Neutrophil (primary cell): ENCODE measurements at regions not wholly inside any gene's neighbourhood (a gene's known extent, or its start where the extent isn't known, plus 50 kb on each side); places are given as distances from the start of the nearest gene placed in this dataset.

ENCODE experiments used
- H3K27ac ChIP-seq: fragments of 200-600 bp; sonication (generic); 2 replicates; pipeline ENCODE4 v1.5.1; 2016; ENCODE audit warnings: mild to moderate bottlenecking, moderate library complexity
- H3K27me3 ChIP-seq: fragments of 200-600 bp; sonication (generic); 2 replicates; pipeline ENCODE4 v1.6.0; 2016; ENCODE audit warnings: mild to moderate bottlenecking
- H3K36me3 ChIP-seq: fragments of 200-600 bp; sonication (generic); 2 replicates; pipeline ENCODE4 v1.5.1; 2017
- H3K4me1 ChIP-seq, 2 experiments: fragments of 200-600 bp in 1 of 2; sonication (generic) in 1 of 2; 1 replicate in 1 of 2; 2 replicates in 1 of 2; pipeline versions ENCODE4 v1.5.1 to v1.6.1; 2013 to 2016; ENCODE audit warnings: low read depth in 1 of 2, low read length in 1 of 2, mild to moderate bottlenecking in 1 of 2, moderate library complexity in 1 of 2; ENCODE audit not compliant: control insufficient read depth in 1 of 2, insufficient read depth in 1 of 2
- H3K4me3 ChIP-seq, 2 experiments: fragments of 200-600 bp in 1 of 2; sonication (generic) in 1 of 2; 1 replicate in 1 of 2; 2 replicates in 1 of 2; pipeline ENCODE4 v1.5.1; 2013 to 2016; ENCODE audit warnings: low read depth in 1 of 2, low read length in 1 of 2, mild to moderate bottlenecking in 1 of 2, moderate library complexity in 1 of 2
- H3K9me3 ChIP-seq: fragments of 200-600 bp; sonication (generic); 2 replicates; pipeline ENCODE4 v1.5.1; 2016
- TF ChIP-seq, protein P1 (sequence below): fragments of 200-600 bp; sonication (generic); IDR thresholded peaks from 2 replicates; pipeline ENCODE4 v1.5.1; 2016; ENCODE audit warnings: antibody characterized with exemption

DNA sequence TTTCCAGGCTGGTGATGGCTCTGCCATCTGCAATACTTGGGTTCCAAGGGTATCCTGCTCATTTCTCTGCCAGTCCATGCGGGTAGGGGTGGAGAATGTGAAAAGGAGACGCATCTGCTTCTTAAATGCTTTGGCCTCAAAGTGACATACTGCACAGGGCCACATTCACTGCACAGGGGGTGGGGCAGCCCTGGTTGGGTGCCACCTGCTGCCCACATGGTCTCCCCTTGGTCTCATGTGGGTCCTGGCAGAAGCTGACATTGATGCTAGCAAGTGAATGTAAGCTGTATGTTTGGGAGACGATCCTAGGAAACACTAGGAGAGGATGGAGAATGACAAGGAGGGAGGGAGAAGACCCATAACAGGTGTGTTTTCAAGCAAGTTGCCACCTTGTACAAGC lies 140.9 kb downstream of the EDN3 start:
- no peak overlapping the region for H3K27ac ChIP-seq
- TF ChIP-seq, protein P1, sequence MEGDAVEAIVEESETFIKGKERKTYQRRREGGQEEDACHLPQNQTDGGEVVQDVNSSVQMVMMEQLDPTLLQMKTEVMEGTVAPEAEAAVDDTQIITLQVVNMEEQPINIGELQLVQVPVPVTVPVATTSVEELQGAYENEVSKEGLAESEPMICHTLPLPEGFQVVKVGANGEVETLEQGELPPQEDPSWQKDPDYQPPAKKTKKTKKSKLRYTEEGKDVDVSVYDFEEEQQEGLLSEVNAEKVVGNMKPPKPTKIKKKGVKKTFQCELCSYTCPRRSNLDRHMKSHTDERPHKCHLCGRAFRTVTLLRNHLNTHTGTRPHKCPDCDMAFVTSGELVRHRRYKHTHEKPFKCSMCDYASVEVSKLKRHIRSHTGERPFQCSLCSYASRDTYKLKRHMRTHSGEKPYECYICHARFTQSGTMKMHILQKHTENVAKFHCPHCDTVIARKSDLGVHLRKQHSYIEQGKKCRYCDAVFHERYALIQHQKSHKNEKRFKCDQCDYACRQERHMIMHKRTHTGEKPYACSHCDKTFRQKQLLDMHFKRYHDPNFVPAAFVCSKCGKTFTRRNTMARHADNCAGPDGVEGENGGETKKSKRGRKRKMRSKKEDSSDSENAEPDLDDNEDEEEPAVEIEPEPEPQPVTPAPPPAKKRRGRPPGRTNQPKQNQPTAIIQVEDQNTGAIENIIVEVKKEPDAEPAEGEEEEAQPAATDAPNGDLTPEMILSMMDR: no peak
- no peaks in the 10 kb centered on the region for H3K36me3 ChIP-seq
- H3K27me3 ChIP-seq: peaks cover 36% of the 10 kb centered on the region
- no peaks in the 10 kb centered on the region for H3K9me3 ChIP-seq
- no peaks in the 10 kb centered on the region for H3K4me1 ChIP-seq
- H3K4me3 ChIP-seq: no peak overlapping the region

DNA sequence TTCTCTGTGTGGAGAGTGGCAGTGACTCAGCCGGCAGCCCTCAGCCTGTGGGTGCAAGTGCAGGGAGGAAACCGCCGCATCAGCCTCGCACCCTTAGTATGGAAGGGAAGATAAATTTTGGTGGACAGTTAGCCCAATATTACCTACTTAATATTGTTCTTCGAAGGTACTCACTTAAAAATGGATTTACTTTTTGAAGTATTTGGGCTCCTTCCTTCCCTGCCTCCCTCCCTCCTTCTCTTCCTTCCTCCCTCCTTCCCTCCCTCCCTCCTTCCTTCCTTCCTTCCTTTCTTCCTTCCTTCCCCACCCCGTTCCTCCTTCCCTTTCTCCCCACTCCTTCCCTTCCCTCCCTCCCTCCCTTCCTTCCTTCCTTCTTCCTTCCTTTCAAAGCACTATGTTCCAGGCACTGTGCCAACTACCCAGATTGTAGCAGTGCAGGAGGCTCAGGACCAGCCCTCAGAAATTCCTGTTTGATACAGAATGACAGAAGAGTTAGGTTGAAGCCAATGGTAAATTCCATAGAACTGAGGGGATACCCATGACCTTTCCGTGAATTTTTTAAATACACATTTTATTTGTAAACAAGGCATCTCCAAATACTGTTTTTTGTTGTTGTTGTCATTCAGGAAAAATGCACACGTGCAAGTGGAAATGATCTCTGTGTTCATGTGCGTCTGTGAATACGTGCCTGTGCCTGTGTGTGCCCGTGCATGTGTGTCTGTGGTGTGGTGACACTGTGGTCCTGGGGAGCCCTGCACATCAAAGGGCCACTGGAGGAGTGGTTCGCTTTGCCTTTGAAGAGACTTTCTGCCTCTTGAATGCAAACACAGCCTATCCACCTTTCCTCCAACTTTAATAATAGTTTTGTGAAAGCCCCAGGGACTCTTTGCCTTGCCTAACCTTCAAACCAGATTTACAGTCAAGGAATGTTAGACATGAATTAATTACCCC lies 141.7 kb downstream of the EDN3 start:
- TF ChIP-seq, protein P1: no peak

DNA sequence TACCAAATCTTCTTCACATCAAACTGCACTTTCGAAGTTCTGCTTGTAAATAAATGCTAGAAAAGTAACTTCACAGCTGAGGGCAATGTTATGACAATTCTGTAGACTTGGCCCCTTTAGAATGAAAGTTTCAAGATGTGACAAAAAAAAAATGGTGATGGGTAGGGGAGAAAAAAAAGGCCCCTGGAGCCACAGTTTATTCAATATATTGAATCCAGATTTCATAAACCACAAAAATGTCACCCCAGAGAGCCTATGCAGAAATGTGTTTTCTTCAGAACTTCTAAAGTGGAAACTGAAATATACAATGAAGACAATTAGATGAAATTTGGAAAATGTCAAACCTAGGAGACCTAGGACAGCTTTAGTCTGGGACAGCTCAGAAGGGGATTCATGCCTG lies 143.1 kb downstream of the EDN3 start:
- H3K36me3 ChIP-seq: no peaks in the 10 kb centered on the region

More for the DNA sequence above, 141.7 kb downstream of the EDN3 start:
- Histone ChIP-seq H3K9me3 (no peaks in the 10 kb centered on the region), H3K27ac (no peak overlapping the region), H3K4me1 (no peaks in the 10 kb centered on the region), H3K36me3 (no peaks in the 10 kb centered on the region), H3K27me3 (peaks cover 39% of the 10 kb centered on the region), H3K4me3 (no peak overlapping the region)

DNA sequence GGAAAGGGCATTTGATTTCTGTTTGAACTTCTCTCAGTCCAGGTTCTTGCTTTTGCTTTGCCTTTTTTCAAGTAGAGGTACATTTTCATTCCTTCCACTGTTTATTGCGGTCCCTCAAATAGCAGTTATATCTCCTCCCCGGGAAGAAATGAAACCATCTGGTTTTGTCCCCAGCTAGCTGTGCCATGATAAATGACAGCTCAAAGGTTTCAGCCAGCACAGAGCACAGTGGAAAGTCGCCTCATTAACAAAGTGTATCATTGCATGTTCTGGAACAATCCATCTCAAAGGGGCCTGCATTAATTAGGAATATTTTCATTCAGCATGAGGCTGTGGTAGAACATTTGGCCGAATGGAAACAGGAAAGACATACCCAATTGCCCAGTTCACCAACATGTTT lies 146.0 kb downstream of the EDN3 start:
- H3K9me3 ChIP-seq: no peaks in the 10 kb centered on the region
- H3K4me1 ChIP-seq: no peaks in the 10 kb centered on the region
- H3K27me3 ChIP-seq: peaks cover 60% of the 10 kb centered on the region
- no peak overlapping the region for H3K4me3 ChIP-seq
- no peaks in the 10 kb centered on the region for H3K36me3 ChIP-seq
- TF ChIP-seq, protein P1: no peak
- no peak overlapping the region for H3K27ac ChIP-seq

More for the DNA sequence above, 143.1 kb downstream of the EDN3 start:
- Histone ChIP-seq H3K27ac (no peak overlapping the region), H3K4me1 (no peaks in the 10 kb centered on the region), H3K9me3 (no peaks in the 10 kb centered on the region), H3K27me3 (peaks cover 49% of the 10 kb centered on the region), H3K4me3 (no peak overlapping the region)
- TF ChIP-seq, protein P1: no peak

DNA sequence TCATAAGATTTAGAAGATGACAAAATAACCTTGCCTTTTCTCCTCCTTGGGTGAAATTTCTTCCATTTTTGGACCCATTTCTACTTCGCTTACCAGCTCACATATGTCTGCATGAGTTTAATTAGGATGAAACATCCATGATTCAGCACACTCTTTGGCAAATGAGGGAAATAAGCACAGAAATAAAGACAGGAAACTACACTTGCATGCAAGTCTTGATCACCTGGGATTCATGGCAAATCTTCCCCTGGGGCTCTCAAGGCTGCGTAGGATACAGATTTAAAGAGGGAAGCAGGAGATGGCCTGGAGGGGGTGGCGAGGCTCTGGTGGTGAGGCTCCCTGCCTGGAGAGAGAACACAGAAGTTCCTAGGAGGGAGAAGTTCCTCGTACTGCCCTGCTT lies 147.8 kb downstream of the EDN3 start:
- Histone ChIP-seq H3K27me3 (peaks cover 48% of the 10 kb centered on the region), H3K9me3 (no peaks in the 10 kb centered on the region), H3K4me3 (no peak overlapping the region), H3K4me1 (no peaks in the 10 kb centered on the region), H3K36me3 (no peaks in the 10 kb centered on the region), H3K27ac (no peak overlapping the region)
- TF ChIP-seq, protein P1: no peak
